Sigmoid colon (tissue), 4 donors: ENCODE measurements at regions not wholly inside any gene's neighbourhood (a gene's known extent, or its start where the extent isn't known, plus 50 kb on each side); places are given as distances from the start of the nearest gene placed in this dataset.

Experiments
- EP300 ChIP-seq, 4 donors: sonication (generic); formaldehyde crosslinking; IDR thresholded peaks; one replicate each; pipeline ENCODE4 v1.6.1; 2017; ENCODE audit warnings: antibody characterized with exemption in 4 of 4
- POLR2A ChIP-seq, 2 donors: fragments of 450-650 bp; IDR thresholded peaks; one replicate each; pipeline ENCODE4 v1.6.1; 2016; ENCODE audit warnings: antibody characterized with exemption in 2 of 2, mild to moderate bottlenecking in 2 of 2, moderate library complexity in 2 of 2
- POLR2AphosphoS5 ChIP-seq, 4 donors: sonication (generic); formaldehyde crosslinking; IDR thresholded peaks; one replicate each; pipeline ENCODE4 v1.6.1; 2017; ENCODE audit warnings: antibody characterized with exemption in 4 of 4
- TF ChIP-seq, protein P1 (sequence below), 4 experiments: fragments of 450-650 bp in 3 of 4; fragments of 200-600 bp in 1 of 4; IDR thresholded peaks; one replicate each; pipeline ENCODE4 v1.5.1; 2016 to 2019; ENCODE audit warnings: antibody characterized with exemption in 4 of 4, mild to moderate bottlenecking in 3 of 4, moderate library complexity in 2 of 4

DNA sequence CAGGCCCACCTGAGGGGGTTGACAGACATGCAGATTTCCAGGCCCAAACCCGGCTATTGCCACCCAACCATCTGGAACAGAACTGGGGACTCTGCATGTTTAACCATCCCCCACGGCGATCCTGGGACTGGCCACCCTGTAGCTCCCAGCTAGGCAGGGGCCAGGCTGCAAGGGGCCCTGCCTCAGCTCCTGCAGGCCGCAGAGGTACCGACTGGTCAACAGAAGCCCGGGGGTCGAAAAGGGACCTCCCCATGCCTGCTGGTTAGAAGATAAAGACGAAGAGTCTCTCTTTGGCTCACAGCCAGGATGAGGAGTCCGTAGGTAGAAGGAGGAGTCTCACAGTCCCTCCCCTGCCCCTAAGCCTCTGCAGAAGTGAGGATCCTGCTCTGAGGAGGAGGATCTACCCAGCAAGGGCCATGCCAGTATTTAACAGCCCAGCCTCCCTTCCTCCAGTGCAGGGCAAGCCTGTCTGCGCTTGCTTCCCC, 223.4 kb upstream of the TNRC6C start:
- TF ChIP-seq, protein P1, sequence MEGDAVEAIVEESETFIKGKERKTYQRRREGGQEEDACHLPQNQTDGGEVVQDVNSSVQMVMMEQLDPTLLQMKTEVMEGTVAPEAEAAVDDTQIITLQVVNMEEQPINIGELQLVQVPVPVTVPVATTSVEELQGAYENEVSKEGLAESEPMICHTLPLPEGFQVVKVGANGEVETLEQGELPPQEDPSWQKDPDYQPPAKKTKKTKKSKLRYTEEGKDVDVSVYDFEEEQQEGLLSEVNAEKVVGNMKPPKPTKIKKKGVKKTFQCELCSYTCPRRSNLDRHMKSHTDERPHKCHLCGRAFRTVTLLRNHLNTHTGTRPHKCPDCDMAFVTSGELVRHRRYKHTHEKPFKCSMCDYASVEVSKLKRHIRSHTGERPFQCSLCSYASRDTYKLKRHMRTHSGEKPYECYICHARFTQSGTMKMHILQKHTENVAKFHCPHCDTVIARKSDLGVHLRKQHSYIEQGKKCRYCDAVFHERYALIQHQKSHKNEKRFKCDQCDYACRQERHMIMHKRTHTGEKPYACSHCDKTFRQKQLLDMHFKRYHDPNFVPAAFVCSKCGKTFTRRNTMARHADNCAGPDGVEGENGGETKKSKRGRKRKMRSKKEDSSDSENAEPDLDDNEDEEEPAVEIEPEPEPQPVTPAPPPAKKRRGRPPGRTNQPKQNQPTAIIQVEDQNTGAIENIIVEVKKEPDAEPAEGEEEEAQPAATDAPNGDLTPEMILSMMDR (IDR thresholded peaks at IDR 0.05), result peak in 1 of 4 experiments; percentile 9
- TF ChIP-seq POLR2A (IDR thresholded peaks at IDR 0.05) (no peak), POLR2AphosphoS5 (IDR thresholded peaks at IDR 0.05) (no peak), EP300 (IDR thresholded peaks at IDR 0.05) (no peak)
